ENCODE measurements at regions not wholly inside any gene's neighbourhood (a gene's known extent, or its start where the extent isn't known, plus 50 kb on each side); places are given as distances from the start of the nearest gene placed in this dataset.

DNA sequence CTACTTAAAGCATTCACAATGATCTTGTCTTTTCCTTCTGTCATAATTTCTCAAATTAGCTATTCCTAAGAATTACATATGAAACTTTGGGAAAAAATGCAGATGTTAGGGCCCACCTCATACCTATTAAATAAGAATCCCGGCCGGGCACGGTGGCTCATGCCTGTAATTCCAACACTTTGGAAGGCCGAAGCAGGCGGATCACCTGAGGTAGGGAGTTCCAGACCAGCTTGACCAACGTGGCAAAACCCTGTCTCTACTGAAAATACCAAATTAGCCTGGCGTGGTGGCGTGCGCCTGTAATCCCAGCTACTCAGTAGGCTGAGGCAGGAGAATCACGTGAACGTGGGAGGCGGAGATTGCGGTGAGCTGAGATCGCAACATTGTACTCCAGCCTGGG, 158.4 kb upstream of the TLL1 start:
- Histone ChIP-seq H3K27me3 (ENCODE audit: control insufficient read depth, insufficient read depth, low read length) (no peaks in the 10 kb centered on the region), H3K4me1 (no peaks in the 10 kb centered on the region), H3K4me2 (ENCODE audit: low read length) (no peak overlapping the region), H2AFZ (no peak overlapping the region), H3K36me3 (ENCODE audit: control insufficient read depth, insufficient read depth, low read length) (no peaks in the 10 kb centered on the region), H3K27ac (no peak overlapping the region), H3K9ac (no peak overlapping the region), H3K9me3 (ENCODE audit: control insufficient read depth, low read length) (no peaks in the 10 kb centered on the region), H3K4me3 (ENCODE audit: low read depth, low read length) (no peak overlapping the region), H3K79me2 (no peaks in the 10 kb centered on the region)
- TF ChIP-seq, protein P1, sequence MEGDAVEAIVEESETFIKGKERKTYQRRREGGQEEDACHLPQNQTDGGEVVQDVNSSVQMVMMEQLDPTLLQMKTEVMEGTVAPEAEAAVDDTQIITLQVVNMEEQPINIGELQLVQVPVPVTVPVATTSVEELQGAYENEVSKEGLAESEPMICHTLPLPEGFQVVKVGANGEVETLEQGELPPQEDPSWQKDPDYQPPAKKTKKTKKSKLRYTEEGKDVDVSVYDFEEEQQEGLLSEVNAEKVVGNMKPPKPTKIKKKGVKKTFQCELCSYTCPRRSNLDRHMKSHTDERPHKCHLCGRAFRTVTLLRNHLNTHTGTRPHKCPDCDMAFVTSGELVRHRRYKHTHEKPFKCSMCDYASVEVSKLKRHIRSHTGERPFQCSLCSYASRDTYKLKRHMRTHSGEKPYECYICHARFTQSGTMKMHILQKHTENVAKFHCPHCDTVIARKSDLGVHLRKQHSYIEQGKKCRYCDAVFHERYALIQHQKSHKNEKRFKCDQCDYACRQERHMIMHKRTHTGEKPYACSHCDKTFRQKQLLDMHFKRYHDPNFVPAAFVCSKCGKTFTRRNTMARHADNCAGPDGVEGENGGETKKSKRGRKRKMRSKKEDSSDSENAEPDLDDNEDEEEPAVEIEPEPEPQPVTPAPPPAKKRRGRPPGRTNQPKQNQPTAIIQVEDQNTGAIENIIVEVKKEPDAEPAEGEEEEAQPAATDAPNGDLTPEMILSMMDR (IDR thresholded peaks at IDR 0.05): no peak

DNA sequence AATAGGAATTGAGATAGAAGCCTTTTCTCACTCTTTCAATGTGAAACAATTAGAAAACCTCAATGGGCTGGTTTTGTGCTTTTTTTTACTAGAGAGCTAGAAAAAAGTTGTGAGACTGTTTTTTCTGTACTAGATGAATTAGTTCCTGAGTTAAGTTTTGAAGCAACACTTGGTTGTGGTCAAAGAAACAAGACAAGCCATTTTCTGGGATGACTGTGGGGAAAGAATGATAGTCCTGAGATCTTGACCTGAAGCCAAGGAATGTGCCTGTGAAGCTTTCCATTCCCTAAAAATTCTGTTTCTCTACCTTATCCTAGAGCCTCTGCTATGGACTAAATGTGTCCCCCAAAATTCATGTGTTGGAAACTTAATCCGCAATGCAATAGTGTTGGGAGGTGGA, 157.8 kb upstream of the TLL1 start:
- Histone ChIP-seq H3K27ac (no peak overlapping the region), H3K4me2 (ENCODE audit: low read length) (no peak overlapping the region), H3K9me3 (ENCODE audit: control insufficient read depth, low read length) (no peaks in the 10 kb centered on the region), H3K27me3 (ENCODE audit: control insufficient read depth, insufficient read depth, low read length) (no peaks in the 10 kb centered on the region), H3K4me1 (no peaks in the 10 kb centered on the region), H3K4me3 (ENCODE audit: low read depth, low read length) (no peak overlapping the region), H3K79me2 (no peaks in the 10 kb centered on the region), H2AFZ (no peak overlapping the region), H3K9ac (no peak overlapping the region), H3K36me3 (ENCODE audit: control insufficient read depth, insufficient read depth, low read length) (no peaks in the 10 kb centered on the region)
- TF ChIP-seq, protein P1 (IDR thresholded peaks at IDR 0.05): no peak

GRCh38 chr4:165715989-165716388, 157.0 kb upstream of the TLL1 start:
- Histone ChIP-seq H3K79me2 (no peaks in the 10 kb centered on the region), H2AFZ (no peak overlapping the region), H3K36me3 (ENCODE audit: control insufficient read depth, insufficient read depth, low read length) (no peaks in the 10 kb centered on the region), H3K27ac (no peak overlapping the region), H3K27me3 (ENCODE audit: control insufficient read depth, insufficient read depth, low read length) (no peaks in the 10 kb centered on the region), H3K4me2 (ENCODE audit: low read length) (no peak overlapping the region), H3K9ac (no peak overlapping the region), H3K4me1 (no peaks in the 10 kb centered on the region), H3K9me3 (ENCODE audit: control insufficient read depth, low read length) (no peaks in the 10 kb centered on the region), H3K4me3 (ENCODE audit: low read depth, low read length) (no peak overlapping the region)
- TF ChIP-seq, protein P1 (IDR thresholded peaks at IDR 0.05): no peak

DNA sequence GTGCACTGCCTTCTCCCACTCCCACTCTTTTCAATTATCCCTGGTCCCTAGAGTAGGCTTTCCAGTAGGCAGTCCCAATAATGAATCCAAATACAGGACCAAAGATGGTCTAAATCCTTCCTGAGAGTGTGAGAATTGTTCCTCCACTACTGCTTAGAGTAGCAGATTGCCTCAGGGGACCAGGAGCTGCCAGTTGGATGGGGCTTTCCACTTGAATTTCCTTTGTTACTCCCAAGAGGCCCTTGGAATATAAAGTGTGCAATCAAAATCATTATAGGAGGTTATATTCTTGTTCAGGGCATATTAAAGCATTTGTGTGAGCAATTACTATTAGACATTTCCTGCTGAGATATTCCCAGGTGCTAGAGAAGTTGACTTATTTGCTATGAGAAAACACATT, 156.6 kb upstream of the TLL1 start:
- H3K4me3 ChIP-seq (ENCODE audit: low read depth, low read length): no peak overlapping the region
- no peaks in the 10 kb centered on the region for H3K36me3 ChIP-seq (ENCODE audit: control insufficient read depth, insufficient read depth, low read length)
- no peak overlapping the region for H3K4me2 ChIP-seq (ENCODE audit: low read length)
- TF ChIP-seq, protein P1 (IDR thresholded peaks at IDR 0.05): no peak
- H3K27ac ChIP-seq: no peak overlapping the region
- H3K4me1 ChIP-seq: no peaks in the 10 kb centered on the region
- H3K79me2 ChIP-seq: no peaks in the 10 kb centered on the region
- H3K27me3 ChIP-seq (ENCODE audit: control insufficient read depth, insufficient read depth, low read length): no peaks in the 10 kb centered on the region
- no peak overlapping the region for H2AFZ ChIP-seq
- H3K9me3 ChIP-seq (ENCODE audit: control insufficient read depth, low read length): no peaks in the 10 kb centered on the region
- no peak overlapping the region for H3K9ac ChIP-seq

GRCh38 chr4:165718660-165719059, 154.4 kb upstream of the TLL1 start:
- Histone ChIP-seq H3K27me3 (ENCODE audit: control insufficient read depth, insufficient read depth, low read length) (no peaks in the 10 kb centered on the region), H2AFZ (no peak overlapping the region), H3K27ac (no peak overlapping the region), H3K9ac (no peak overlapping the region), H3K4me3 (ENCODE audit: low read depth, low read length) (no peak overlapping the region), H3K4me1 (no peaks in the 10 kb centered on the region), H3K36me3 (ENCODE audit: control insufficient read depth, insufficient read depth, low read length) (no peaks in the 10 kb centered on the region), H3K9me3 (ENCODE audit: control insufficient read depth, low read length) (no peaks in the 10 kb centered on the region), H3K79me2 (no peaks in the 10 kb centered on the region), H3K4me2 (ENCODE audit: low read length) (no peak overlapping the region)
- TF ChIP-seq, protein P1 (IDR thresholded peaks at IDR 0.05): no peak

Measured in parathyroid adenoma (tissue), 2 donors.